ENCODE measurements at regions not wholly inside any gene's neighbourhood (a gene's known extent, or its start where the extent isn't known, plus 50 kb on each side); places are given as distances from the start of the nearest gene placed in this dataset.

DNA sequence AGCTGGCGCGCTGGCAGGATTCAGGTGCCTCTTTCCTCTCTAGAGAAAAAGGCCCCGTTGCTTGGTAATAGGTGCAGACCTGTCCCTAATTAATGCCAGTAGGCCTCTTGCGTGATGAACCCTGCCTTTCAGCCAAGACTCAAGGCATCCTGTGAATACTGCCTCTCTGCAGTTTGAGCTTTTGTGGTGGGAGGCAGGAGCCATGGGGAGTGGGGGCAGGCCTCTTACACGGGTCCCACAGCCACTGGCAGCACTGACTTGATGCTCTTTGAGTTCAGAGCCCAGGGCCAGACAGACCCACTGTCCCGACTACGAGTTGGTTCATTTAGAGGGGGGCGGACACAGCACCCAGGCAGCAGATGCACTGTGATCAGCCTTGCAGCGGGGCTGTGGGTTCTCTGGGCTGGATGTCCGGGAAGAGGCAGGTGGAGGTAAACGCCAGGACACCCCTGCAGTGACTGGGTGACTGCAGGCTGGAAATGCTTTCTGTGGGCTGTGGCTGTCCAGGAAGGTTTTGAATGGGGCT is 237.0 kb downstream of the SEC14L1 start:
- H3K36me3 ChIP-seq (ENCODE audit: control insufficient read depth in 5 of 5, insufficient read depth in 5 of 5, low read length in 5 of 5): peaks cover 0 to 7% (median 4%) of the 10 kb centered on the region in 5 donors
- no peak overlapping the region for H3K4me3 ChIP-seq (ENCODE audit: low read depth in 1 of 5, low read length in 5 of 5)
- no peaks in the 10 kb centered on the region for H3K27me3 ChIP-seq (ENCODE audit: control insufficient read depth in 5 of 5, insufficient read depth in 4 of 5, low read length in 5 of 5)
- no peak overlapping the region for H3K9ac ChIP-seq (ENCODE audit: low read length in 5 of 5)
- H3K9me3 ChIP-seq (ENCODE audit: control insufficient read depth in 5 of 5, low read length in 5 of 5): no peaks in the 10 kb centered on the region
- H3K27ac ChIP-seq (ENCODE audit: low read depth, low read length): no peak overlapping the region
- H3K4me1 ChIP-seq (ENCODE audit: control insufficient read depth in 5 of 5, insufficient read depth in 5 of 5, low read length in 5 of 5): peaks cover 2 to 92% (median 68%) of the 10 kb centered on the region in 5 donors

DNA sequence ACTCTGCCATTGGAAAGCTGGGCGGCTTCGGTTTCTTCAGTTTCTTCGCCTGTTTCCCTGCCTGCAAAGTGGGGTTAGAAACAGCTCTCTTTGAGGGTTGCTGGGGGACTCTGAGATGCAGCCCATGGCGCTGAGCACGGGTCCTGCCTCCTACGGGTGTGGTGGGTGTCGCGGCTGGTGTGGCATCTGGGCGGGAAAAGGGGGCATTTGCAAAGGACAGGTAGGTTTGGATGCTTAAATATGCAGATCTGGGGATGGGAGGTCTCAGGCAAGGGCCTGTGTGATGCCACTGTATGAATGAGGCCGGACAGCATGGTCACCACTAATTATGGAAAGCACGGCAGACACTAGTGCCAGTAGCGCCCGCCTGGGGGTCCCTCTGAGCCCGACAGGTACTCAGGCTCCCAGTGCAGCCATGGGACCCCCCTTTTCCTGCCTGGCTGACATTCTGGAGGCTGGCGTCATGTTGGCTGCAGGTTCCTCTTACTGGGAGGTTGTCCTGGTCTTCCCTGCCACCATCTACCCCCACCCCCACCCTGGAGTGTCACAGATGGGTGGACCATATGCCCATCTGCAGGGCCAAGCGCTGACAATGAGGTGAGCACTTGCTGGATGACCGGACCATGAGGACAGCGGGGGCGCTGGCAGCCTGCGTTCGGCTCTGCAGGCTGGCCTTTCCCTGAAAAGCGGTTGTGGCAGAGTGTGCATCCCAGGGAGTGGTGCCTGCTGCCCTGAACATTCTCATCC is 237.7 kb downstream of the SEC14L1 start:
- Histone ChIP-seq H3K36me3 (ENCODE audit: control insufficient read depth in 5 of 5, insufficient read depth in 5 of 5, low read length in 5 of 5) (peaks cover 0 to 7% (median 4%) of the 10 kb centered on the region in 5 donors), H3K27me3 (ENCODE audit: control insufficient read depth in 5 of 5, insufficient read depth in 4 of 5, low read length in 5 of 5) (no peaks in the 10 kb centered on the region), H3K4me3 (ENCODE audit: low read depth in 1 of 5, low read length in 5 of 5) (no peak overlapping the region), H3K4me1 (ENCODE audit: control insufficient read depth in 5 of 5, insufficient read depth in 5 of 5, low read length in 5 of 5) (peaks cover 2 to 96% (median 72%) of the 10 kb centered on the region in 5 donors), H3K27ac (ENCODE audit: low read depth, low read length) (no peak overlapping the region), H3K9ac (ENCODE audit: low read length in 5 of 5) (no peak overlapping the region), H3K9me3 (ENCODE audit: control insufficient read depth in 5 of 5, low read length in 5 of 5) (no peaks in the 10 kb centered on the region)

DNA sequence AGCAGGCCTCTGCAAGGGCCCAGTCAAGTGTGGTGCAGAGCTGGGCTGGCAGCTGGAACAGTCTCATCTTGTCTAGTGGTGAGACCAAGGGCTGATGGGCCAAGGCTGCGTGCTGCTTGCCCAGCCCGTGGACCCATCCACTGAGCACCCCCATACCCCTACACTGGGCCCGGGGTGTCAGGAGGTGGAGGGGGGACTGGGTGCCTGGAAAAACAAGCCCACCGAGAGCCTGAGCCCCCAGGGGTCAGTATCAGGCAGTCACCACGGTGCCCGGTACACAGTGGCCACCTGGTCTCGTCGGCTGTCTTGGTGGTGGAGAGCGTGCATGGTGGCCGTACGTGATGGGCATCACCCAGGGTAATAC is 238.3 kb downstream of the SEC14L1 start:
- no peaks in the 10 kb centered on the region for H3K9me3 ChIP-seq (ENCODE audit: control insufficient read depth in 5 of 5, low read length in 5 of 5)
- H3K27me3 ChIP-seq (ENCODE audit: control insufficient read depth in 5 of 5, insufficient read depth in 4 of 5, low read length in 5 of 5): no peaks in the 10 kb centered on the region
- no peak overlapping the region for H3K4me3 ChIP-seq (ENCODE audit: low read depth in 1 of 5, low read length in 5 of 5)
- H3K9ac ChIP-seq (ENCODE audit: low read length in 5 of 5): peak overlapping the region in 1 of 5 donors; percentile 25
- peaks cover 0 to 7% (median 4%) of the 10 kb centered on the region in 5 donors for H3K36me3 ChIP-seq (ENCODE audit: control insufficient read depth in 5 of 5, insufficient read depth in 5 of 5, low read length in 5 of 5)
- H3K27ac ChIP-seq (ENCODE audit: low read depth, low read length): no peak overlapping the region
- peaks cover 5 to 96% (median 72%) of the 10 kb centered on the region in 5 donors for H3K4me1 ChIP-seq (ENCODE audit: control insufficient read depth in 5 of 5, insufficient read depth in 5 of 5, low read length in 5 of 5)

DNA sequence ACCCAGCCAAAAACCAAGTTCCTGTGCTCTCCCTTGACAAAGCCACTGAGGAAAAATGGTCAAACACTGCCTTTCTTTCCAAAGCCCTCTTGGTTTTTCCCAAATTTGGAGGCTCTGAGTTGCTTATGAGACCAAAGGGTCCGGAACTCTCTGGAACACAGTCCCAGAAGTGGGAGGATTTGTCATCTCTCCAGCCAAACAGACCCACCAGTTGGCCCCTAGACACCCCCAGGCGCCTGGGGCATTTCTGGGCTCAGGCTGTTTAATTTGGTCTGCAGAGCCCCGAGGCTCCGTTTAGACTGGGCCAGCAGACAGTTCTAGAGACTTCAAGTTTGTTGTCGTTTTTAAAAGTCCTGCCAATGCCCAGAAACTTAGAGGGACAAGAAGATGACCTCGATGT is 239.1 kb downstream of the SEC14L1 start:
- Histone ChIP-seq H3K4me1 (ENCODE audit: control insufficient read depth in 5 of 5, insufficient read depth in 5 of 5, low read length in 5 of 5) (peaks cover 7 to 96% (median 71%) of the 10 kb centered on the region in 5 donors), H3K27ac (ENCODE audit: low read depth, low read length) (no peak overlapping the region), H3K36me3 (ENCODE audit: control insufficient read depth in 5 of 5, insufficient read depth in 5 of 5, low read length in 5 of 5) (peaks cover 0 to 7% (median 4%) of the 10 kb centered on the region in 5 donors), H3K4me3 (ENCODE audit: low read depth in 1 of 5, low read length in 5 of 5) (no peak overlapping the region), H3K9me3 (ENCODE audit: control insufficient read depth in 5 of 5, low read length in 5 of 5) (no peaks in the 10 kb centered on the region), H3K27me3 (ENCODE audit: control insufficient read depth in 5 of 5, insufficient read depth in 4 of 5, low read length in 5 of 5) (no peaks in the 10 kb centered on the region), H3K9ac (ENCODE audit: low read length in 5 of 5) (no peak overlapping the region)

DNA sequence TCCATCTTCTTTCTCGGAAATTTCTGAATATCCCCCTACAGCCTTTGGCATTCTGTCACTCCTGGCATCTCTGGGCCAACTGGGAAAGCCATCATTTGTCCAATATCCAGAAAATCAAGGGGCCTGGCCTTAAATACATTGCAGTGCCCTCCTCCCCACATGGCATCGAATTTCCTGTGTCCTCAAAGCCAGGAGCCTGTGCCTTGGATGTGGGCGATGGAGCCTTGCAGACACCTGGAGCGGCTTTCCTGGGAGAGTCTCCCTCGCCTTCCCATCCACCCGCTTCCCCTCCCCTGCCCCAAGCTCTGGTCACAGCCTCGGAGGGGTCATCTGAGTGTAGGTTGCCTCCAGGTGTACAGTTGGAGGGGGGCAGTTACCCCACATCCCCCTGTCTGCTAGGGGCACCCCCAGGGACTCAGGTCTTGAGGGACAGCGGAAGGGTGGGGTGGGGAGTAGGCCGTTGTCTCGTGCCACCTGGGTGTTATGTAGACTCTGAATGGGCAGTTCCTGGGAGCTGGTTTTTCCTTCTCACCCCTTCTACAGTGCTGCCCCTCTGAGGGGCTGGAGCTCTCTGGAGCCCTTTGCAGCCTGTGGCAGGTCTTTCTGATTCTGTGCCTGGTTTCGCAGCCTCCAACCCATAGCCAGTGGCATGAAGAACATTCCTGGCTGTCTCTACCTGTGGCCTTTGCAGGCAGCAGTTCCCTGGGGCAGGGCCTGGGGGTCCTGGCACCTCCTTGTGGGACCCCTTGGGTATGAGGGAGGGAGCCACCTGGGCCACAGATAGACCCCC is 239.8 kb downstream of the SEC14L1 start:
- H3K27ac ChIP-seq (ENCODE audit: low read depth, low read length): no peak overlapping the region
- peak overlapping the region in 1 of 5 donors; percentile 23 for H3K9ac ChIP-seq (ENCODE audit: low read length in 5 of 5)
- peaks cover 8 to 96% (median 66%) of the 10 kb centered on the region in 5 donors for H3K4me1 ChIP-seq (ENCODE audit: control insufficient read depth in 5 of 5, insufficient read depth in 5 of 5, low read length in 5 of 5)
- peaks cover 0 to 7% (median 4%) of the 10 kb centered on the region in 5 donors for H3K36me3 ChIP-seq (ENCODE audit: control insufficient read depth in 5 of 5, insufficient read depth in 5 of 5, low read length in 5 of 5)
- no peak overlapping the region for H3K4me3 ChIP-seq (ENCODE audit: low read depth in 1 of 5, low read length in 5 of 5)
- no peaks in the 10 kb centered on the region for H3K9me3 ChIP-seq (ENCODE audit: control insufficient read depth in 5 of 5, low read length in 5 of 5)
- no peaks in the 10 kb centered on the region for H3K27me3 ChIP-seq (ENCODE audit: control insufficient read depth in 5 of 5, insufficient read depth in 4 of 5, low read length in 5 of 5)

DNA sequence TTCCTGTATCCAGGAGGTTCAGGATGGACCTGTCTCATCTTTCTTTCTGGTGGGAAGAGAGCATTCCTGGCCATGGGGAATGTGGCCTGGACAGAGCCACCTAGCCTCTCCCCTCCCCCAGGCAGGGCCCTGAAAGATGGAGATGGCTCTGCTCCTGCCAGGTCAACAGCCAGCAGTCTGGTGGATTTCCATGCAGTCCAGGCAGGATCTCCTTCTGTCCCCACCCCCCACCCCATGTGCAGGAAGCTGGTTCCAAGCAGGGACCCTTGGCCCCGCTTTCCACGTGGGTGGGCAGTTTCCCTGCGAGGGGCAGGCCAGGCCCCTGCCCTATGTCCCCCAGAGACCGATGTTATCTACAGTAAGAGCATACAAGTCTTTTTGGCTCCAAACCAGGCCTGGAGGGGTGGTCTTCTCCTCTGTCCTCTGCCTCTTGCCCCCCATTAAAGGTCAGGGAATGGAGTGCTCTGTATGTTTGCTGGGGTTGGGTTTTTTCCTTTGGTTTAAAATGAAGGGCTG is 240.5 kb downstream of the SEC14L1 start:
- H3K4me3 ChIP-seq (ENCODE audit: low read depth in 1 of 5, low read length in 5 of 5): no peak overlapping the region
- H3K9ac ChIP-seq (ENCODE audit: low read length in 5 of 5): peak overlapping the region in 1 of 5 donors; percentile 23
- H3K36me3 ChIP-seq (ENCODE audit: control insufficient read depth in 5 of 5, insufficient read depth in 5 of 5, low read length in 5 of 5): peaks cover 0 to 7% (median 4%) of the 10 kb centered on the region in 5 donors
- no peaks in the 10 kb centered on the region for H3K9me3 ChIP-seq (ENCODE audit: control insufficient read depth in 5 of 5, low read length in 5 of 5)
- H3K4me1 ChIP-seq (ENCODE audit: control insufficient read depth in 5 of 5, insufficient read depth in 5 of 5, low read length in 5 of 5): peaks cover 12 to 96% (median 66%) of the 10 kb centered on the region in 5 donors
- H3K27me3 ChIP-seq (ENCODE audit: control insufficient read depth in 5 of 5, insufficient read depth in 4 of 5, low read length in 5 of 5): no peaks in the 10 kb centered on the region
- H3K27ac ChIP-seq (ENCODE audit: low read depth, low read length): no peak overlapping the region

DNA sequence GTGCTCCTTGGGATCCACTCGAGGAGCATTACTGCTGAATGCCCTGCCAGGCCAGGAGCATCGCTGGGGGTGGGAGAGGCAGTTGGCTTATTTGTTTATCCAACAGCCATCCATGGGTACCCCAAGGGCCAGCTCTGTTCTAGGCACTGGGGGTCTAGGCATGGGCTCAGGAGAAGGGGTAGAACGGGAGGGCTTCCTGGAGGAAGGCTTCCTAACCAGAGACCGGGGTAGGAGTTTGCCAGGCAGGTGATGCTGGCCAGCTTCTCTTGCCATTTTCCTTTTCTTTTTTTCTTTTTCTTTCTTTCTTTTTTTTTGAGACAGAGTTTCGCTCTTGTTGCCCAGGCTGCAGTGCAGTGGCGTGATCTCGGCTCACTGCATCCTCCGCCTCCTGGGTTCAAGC is 241.0 kb downstream of the SEC14L1 start:
- no peak overlapping the region for H3K27ac ChIP-seq (ENCODE audit: low read depth, low read length)
- no peak overlapping the region for H3K4me3 ChIP-seq (ENCODE audit: low read depth in 1 of 5, low read length in 5 of 5)
- no peaks in the 10 kb centered on the region for H3K27me3 ChIP-seq (ENCODE audit: control insufficient read depth in 5 of 5, insufficient read depth in 4 of 5, low read length in 5 of 5)
- peaks cover 17 to 96% (median 67%) of the 10 kb centered on the region in 5 donors for H3K4me1 ChIP-seq (ENCODE audit: control insufficient read depth in 5 of 5, insufficient read depth in 5 of 5, low read length in 5 of 5)
- no peak overlapping the region for H3K9ac ChIP-seq (ENCODE audit: low read length in 5 of 5)
- H3K9me3 ChIP-seq (ENCODE audit: control insufficient read depth in 5 of 5, low read length in 5 of 5): no peaks in the 10 kb centered on the region
- peaks cover 0 to 7% (median 4%) of the 10 kb centered on the region in 5 donors for H3K36me3 ChIP-seq (ENCODE audit: control insufficient read depth in 5 of 5, insufficient read depth in 5 of 5, low read length in 5 of 5)

DNA sequence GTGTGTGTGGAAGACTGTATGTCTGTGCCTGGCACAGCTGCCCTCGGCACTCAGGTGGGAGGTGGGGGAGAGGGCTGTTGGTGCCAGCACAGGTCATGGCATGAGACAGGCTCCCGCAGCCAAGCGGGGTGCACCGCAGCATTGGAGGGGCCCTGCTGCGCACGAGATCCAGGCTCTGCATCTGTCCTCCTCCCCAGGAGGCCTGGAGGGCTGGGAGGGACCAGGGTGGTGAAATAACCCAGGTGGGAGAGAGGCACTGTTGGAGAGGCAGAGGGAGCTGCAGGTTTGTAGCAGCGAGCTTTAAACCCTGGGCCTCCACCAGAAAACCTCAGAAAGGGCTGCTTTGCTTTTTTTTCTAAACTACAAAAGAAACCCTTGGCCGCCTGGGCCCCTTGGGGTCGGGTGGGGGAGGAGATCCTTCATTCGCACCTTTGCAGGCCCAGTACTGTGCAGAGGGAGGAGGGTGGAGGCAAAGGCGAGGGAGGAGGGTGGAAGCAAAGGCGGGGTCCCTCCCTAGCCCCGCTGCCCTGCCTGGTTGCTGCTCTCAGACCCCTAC is 241.7 kb downstream of the SEC14L1 start:
- no peaks in the 10 kb centered on the region for H3K27me3 ChIP-seq (ENCODE audit: control insufficient read depth in 5 of 5, insufficient read depth in 4 of 5, low read length in 5 of 5)
- H3K27ac ChIP-seq (ENCODE audit: low read depth, low read length): no peak overlapping the region
- no peak overlapping the region for H3K4me3 ChIP-seq (ENCODE audit: low read depth in 1 of 5, low read length in 5 of 5)
- H3K9me3 ChIP-seq (ENCODE audit: control insufficient read depth in 5 of 5, low read length in 5 of 5): no peaks in the 10 kb centered on the region
- peaks cover 0 to 7% (median 4%) of the 10 kb centered on the region in 5 donors for H3K36me3 ChIP-seq (ENCODE audit: control insufficient read depth in 5 of 5, insufficient read depth in 5 of 5, low read length in 5 of 5)
- peaks cover 18 to 96% (median 74%) of the 10 kb centered on the region in 5 donors for H3K4me1 ChIP-seq (ENCODE audit: control insufficient read depth in 5 of 5, insufficient read depth in 5 of 5, low read length in 5 of 5)
- no peak overlapping the region for H3K9ac ChIP-seq (ENCODE audit: low read length in 5 of 5)

DNA sequence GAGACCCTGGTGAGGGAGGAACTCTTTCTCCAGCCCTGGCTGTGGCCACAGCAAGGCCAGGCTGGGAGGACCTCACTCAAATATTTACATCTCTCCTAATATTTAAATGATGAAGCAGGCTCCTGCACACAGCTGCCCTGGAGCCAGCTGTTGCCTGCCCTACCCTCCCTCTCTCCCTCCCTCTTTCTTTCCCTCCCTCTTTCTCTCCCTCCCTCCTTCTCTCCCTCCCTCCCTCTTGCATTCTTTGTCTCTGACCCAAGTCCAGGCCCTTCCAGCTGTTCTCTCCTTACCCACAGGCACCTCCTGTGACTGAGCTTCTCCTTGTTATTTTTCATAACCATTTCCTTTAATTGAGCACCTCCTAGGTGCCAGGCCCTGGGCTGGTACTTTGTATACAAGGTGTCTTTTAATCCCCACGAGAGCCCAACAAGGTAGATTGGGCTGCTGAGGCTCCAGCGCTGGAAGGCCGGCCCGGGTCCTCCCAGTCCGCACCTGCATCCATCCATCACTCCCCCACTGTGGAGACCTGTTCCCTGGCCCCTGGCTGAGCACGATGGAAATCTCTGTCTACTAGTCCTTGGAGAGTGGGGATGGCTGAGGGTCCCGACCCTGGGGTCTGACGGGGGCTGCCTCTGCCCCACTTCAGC is 242.3 kb downstream of the SEC14L1 start:
- H3K9ac ChIP-seq (ENCODE audit: low read length in 5 of 5): peak overlapping the region in 1 of 5 donors; percentile 5
- H3K27ac ChIP-seq (ENCODE audit: low read depth, low read length): peak overlapping the region; percentile 46
- peaks cover 0 to 7% (median 4%) of the 10 kb centered on the region in 5 donors for H3K36me3 ChIP-seq (ENCODE audit: control insufficient read depth in 5 of 5, insufficient read depth in 5 of 5, low read length in 5 of 5)
- no peaks in the 10 kb centered on the region for H3K9me3 ChIP-seq (ENCODE audit: control insufficient read depth in 5 of 5, low read length in 5 of 5)
- no peak overlapping the region for H3K4me3 ChIP-seq (ENCODE audit: low read depth in 1 of 5, low read length in 5 of 5)
- no peaks in the 10 kb centered on the region for H3K27me3 ChIP-seq (ENCODE audit: control insufficient read depth in 5 of 5, insufficient read depth in 4 of 5, low read length in 5 of 5)
- peaks cover 18 to 95% (median 79%) of the 10 kb centered on the region in 5 donors for H3K4me1 ChIP-seq (ENCODE audit: control insufficient read depth in 5 of 5, insufficient read depth in 5 of 5, low read length in 5 of 5)
